A549 (cell line): ENCODE measurements at regions not wholly inside any gene's neighbourhood (a gene's known extent, or its start where the extent isn't known, plus 50 kb on each side); places are given as distances from the start of the nearest gene placed in this dataset.

Source experiments
- BHLHE40 ChIP-seq: IDR thresholded peaks from 2 replicates; pipeline ENCODE4 v1.6.1; 2012; ENCODE audit warnings: low read depth, low read length, inconsistent platforms
- CTCF ChIP-seq: fragments of >200 bp; sonication (Bioruptor Twin); formaldehyde crosslinking; IDR thresholded peaks from 3 replicates; pipeline ENCODE4 v1.5.1; 2016
- EP300 ChIP-seq, 2 experiments: fragments of >200 bp; sonication (Bioruptor Twin); formaldehyde crosslinking; IDR thresholded peaks; 2 replicates in 1 of 2; 3 replicates in 1 of 2; pipeline ENCODE4 v1.6.1; 2016 to 2017
- HDAC2 ChIP-seq: fragments of 200-600 bp; sonication (generic); IDR thresholded peaks from 2 replicates; pipeline ENCODE4 v1.6.1; 2016
- JUN ChIP-seq, 2 experiments: fragments of >200 bp; sonication (Bioruptor Twin); formaldehyde crosslinking; IDR thresholded peaks; 2 replicates in 1 of 2; 3 replicates in 1 of 2; pipeline ENCODE4 v1.6.1; 2016 to 2017
- KDM1A ChIP-seq: fragments of 200-600 bp; sonication (generic); IDR thresholded peaks from 2 replicates; pipeline ENCODE4 v1.6.1; 2016; ENCODE audit warnings: low read depth, mild to moderate bottlenecking
- NFE2L2 ChIP-seq: fragments of 150-350 bp; conservative IDR thresholded peaks from 2 replicates; pipeline ENCODE4 v1.6.1; 2014; ENCODE audit warnings: low read length
- POLR2A ChIP-seq: IDR thresholded peaks from 2 replicates; pipeline ENCODE4 v1.6.1; 2012; ENCODE audit warnings: mild to moderate bottlenecking, low read length
- POLR2AphosphoS2 ChIP-seq: conservative IDR thresholded peaks from 2 replicates; pipeline ENCODE4 v1.6.1; 2012; ENCODE audit warnings: low read length, improper control_type of control experiment, inconsistent platforms
- TF ChIP-seq, protein P1 (sequence below): IDR thresholded peaks from 2 replicates; pipeline ENCODE4 v1.6.1; 2012

DNA sequence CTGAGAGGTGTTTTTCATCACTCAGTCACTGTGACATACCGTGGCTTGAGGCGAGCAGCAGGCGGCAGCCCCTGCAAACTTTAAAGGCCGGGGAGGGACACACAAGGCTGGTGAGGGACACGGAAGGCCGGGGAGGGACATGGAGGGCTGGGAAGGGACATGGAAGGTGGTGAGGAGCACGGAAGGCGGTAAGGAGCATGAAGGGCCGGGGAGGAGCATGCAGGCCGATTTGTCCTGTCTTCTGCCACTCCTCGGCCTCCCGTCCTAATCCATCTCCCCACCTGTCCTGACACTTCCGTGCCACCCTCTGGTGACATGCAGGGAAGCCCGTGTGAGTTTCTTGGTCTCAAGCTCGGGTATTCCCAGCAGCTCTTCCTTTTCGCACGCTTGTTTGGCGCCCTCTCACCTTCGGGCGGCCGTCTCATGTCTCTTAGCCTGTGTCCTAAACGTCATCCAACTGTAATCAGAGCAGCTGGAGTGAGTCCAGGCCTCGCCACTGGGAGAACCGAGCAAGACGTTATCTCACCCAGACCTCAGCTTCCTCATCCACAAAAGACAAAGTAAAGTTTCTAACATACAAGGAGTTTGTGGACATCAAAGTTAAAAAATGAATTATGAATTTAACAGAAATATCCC lies 126.5 kb downstream of the MRPL36 start:
- TF ChIP-seq HDAC2 (no peak), JUN (IDR thresholded peaks at IDR 0.05) (no peak), KDM1A (no peak), CTCF (no peak), BHLHE40 (no peak), POLR2A (no peak), EP300 (IDR thresholded peaks at IDR 0.05) (no peak), POLR2AphosphoS2 (no peak), NFE2L2 (no peak)
- TF ChIP-seq, protein P1, sequence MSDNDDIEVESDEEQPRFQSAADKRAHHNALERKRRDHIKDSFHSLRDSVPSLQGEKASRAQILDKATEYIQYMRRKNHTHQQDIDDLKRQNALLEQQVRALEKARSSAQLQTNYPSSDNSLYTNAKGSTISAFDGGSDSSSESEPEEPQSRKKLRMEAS: no peak
